GM12865 (cell line): ENCODE measurements at regions not wholly inside any gene's neighbourhood (a gene's known extent, or its start where the extent isn't known, plus 50 kb on each side); places are given as distances from the start of the nearest gene placed in this dataset.
A peak's percentile ranks its signal among the peaks of the same experiment; 100 is the strongest.

Source experiments
- DNase-seq: peaks from one replicate; pipeline ENCODE4 v3.0.0; 2010; ENCODE audit warnings: low read depth
- H3K4me3 ChIP-seq: 2 replicates; pipeline ENCODE4 v1.5.1; 2011; ENCODE audit warnings: mild to moderate bottlenecking, low read depth, low read length, control low read depth
- TF ChIP-seq, protein P1 (sequence below): IDR thresholded peaks from 2 replicates; pipeline ENCODE4 v1.5.1; 2011; ENCODE audit warnings: low read length, control low read depth, low read depth, inconsistent platforms; ENCODE audit not compliant: insufficient read depth; ENCODE audit errors: missing control alignments

DNA sequence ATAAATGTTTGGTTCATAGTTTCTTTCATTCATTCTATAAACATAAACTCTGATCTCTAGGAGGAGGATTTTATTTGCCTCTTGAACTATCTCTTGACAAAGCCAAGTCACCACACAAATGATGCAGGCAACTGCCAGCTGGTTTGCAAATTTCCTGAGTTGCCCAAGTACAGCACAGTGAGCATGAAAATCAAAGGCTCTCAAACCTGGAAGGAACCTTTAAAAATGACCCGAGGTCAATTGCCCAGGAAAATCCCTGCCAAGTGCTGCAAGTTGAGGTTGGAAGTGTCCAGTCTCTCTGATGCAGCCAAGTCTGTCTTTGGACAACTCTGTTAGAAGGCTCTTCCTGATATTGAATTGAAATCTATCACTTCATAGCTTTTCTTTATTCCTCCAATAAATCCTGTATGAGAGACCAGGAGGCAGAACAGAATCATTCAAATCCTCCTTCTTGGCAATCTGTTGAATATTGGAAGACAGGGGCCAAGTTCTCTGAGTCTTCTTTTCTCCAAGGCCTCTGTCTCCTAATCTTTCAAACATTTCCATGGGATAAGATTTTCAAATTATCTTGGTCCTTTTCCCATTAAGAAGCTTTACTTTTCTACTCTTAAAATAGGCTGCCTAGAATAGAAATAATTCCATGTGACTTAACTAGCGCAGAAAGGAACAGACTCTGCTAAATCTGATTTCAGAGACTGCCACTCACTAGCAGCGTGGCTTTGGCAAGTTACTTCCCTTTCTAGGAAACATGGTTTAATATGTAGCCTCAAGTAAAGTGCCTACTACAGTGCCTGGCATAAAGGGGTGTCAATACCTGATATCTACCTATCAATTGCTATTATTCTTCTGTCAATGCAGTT, 159.2 kb downstream of the SNX18 start:
- TF ChIP-seq, protein P1, sequence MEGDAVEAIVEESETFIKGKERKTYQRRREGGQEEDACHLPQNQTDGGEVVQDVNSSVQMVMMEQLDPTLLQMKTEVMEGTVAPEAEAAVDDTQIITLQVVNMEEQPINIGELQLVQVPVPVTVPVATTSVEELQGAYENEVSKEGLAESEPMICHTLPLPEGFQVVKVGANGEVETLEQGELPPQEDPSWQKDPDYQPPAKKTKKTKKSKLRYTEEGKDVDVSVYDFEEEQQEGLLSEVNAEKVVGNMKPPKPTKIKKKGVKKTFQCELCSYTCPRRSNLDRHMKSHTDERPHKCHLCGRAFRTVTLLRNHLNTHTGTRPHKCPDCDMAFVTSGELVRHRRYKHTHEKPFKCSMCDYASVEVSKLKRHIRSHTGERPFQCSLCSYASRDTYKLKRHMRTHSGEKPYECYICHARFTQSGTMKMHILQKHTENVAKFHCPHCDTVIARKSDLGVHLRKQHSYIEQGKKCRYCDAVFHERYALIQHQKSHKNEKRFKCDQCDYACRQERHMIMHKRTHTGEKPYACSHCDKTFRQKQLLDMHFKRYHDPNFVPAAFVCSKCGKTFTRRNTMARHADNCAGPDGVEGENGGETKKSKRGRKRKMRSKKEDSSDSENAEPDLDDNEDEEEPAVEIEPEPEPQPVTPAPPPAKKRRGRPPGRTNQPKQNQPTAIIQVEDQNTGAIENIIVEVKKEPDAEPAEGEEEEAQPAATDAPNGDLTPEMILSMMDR: no peak
- H3K4me3 ChIP-seq: no peak overlapping the region
- no peak for DNase-seq

DNA sequence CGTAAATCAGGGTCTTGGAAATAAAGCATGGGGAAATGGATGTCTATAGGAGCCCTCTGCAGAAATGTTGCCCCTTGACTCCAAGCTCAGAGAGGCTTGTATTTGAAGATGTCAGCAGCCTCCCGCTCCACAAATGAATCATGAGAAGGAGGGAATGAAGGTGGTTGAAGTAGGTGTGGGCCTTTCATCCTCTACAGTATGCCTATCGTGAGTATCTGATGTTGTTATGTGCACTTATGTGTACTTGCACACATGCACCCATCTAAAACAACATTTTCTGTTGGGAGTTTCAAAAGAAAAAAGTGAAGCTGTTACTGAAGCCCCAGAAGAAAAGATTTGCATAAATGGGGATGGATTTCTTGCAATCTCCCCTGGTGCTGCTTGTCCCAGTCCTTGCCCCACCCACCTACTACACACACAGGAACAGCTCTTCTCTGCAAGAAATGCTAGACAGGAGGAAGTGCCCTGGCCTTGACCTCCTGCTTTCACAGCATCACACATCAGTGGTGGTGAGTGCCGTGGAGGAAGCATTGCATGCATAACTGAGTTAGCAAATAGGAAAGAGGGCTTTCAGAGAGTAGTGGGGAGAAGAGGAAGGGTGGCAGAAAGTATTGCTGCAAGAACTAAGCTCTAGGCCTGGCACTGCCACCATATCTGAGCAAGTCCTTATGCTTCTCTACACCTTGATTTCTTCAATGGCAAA, 156.1 kb downstream of the SNX18 start:
- TF ChIP-seq, protein P1: no peak
- H3K4me3 ChIP-seq: no peak overlapping the region
- DNase-seq: peak; percentile 60

DNA sequence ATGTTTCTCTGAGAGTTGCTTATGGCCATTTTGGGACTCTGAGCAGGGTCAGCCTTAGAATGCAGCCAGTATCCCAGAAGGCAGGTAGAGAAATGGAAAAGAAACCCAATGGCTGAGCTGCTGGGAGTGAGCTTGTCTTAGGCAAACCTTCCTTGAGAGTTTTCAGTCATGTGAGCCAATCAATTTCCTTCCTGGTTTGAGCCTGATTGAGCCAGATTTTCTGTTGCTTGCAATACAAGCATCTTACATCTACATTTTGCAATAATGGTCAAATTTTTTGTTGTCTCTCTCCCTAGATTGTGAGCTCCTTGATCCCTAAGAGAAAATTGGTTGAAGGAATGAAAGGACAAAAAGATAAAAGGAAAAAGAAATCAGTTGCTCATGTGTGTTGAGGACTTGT, 155.3 kb downstream of the SNX18 start:
- no peak overlapping the region for H3K4me3 ChIP-seq
- TF ChIP-seq, protein P1: no peak
- DNase-seq: no peak

DNA sequence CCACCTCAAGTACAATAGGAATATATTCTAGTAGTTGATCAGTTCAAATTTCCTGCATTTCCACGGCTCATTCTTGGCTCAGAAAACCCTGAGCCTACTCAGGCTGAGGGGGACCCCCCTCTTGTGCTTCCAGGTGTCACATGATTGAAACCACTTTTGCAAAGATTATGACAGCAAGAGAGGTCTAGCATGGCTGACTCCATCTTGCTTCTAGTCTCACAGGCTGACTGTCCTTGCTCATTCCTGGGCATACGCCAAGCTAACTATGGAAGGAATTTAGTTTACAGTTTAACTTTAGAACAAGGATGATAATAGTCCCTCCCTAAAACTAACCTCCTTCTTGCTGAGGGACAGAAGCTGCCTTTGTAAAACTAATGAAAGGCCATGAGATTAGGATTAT, 154.1 kb downstream of the SNX18 start:
- no peak for DNase-seq
- H3K4me3 ChIP-seq: no peak overlapping the region
- TF ChIP-seq, protein P1: no peak

DNA sequence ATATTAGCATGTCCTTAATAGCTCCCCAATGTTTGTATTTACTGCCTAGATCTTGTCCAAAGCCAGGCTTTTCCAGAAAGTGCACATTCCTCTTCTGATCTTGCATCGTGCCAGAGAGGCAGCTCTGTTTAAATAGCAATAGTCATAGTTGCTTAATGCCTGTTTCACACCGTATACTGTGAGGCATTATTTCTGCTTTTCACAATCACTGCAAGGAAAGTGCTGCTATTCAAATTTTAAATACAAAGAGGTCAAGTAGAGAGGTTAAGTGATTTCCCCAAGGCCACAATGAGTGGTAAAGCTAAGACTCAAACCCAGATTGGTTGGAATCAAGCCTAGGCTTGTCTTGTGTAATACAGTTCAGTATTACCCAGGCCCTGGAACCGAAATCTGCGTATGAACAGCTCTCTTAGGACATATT, 153.6 kb downstream of the SNX18 start:
- peak; percentile 10 for DNase-seq
- TF ChIP-seq, protein P1: no peak
- no peak overlapping the region for H3K4me3 ChIP-seq

DNA sequence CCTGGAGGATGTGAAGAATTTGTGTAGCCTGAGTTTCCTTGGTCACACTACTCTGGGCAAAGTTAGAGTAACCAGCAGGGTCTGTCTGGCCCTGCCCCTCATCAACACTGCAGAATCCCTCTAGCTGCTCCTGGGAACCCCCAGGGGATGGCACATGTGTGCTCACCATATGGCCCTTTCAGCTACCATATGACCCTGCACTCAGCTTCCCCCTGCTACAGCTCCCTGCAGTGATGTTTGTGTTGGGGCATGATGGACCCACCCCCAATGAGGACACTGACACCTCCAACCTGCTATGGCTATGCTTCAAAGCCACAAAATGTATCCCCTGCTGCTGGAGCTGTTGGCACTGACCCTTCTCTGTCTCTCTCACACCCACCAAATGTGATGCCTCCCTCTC, 152.7 kb downstream of the SNX18 start:
- no peak overlapping the region for H3K4me3 ChIP-seq
- DNase-seq: no peak
- TF ChIP-seq, protein P1: no peak
